ENCODE measurements at regions not wholly inside any gene's neighbourhood (a gene's known extent, or its start where the extent isn't known, plus 50 kb on each side); places are given as distances from the start of the nearest gene placed in this dataset.
A peak's percentile ranks its signal among the peaks of the same experiment; 100 is the strongest.

DNA sequence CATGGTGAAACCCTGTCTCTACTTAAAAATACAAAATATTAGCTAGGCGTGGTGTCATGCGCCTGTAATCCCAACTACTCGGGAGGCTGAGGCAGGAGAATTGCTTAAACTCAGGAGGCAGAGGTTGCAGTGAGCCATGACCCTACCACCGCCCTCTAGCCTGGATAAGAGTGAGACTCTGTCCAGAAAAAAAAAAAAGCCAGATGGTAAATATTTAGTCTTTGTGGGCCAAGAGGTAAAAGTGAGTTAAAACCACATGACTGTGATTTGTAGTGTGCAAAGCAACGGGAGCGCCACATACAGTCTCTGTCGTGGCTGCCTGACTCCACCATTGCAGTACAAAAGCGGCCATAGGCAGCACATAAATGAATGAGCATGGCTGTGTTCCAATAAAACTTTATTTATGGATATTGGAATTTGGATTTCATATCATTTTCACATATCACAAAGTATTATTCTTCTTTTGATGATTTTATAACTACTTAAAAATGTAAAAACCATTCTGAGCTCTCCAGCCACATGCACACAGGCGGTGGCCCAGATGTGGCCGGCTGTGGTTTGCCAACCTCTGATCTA, 51.8 kb upstream of the CASZ1 start:
- no peak for DNase-seq (ENCODE audit: low read depth)

- DNase-seq (ENCODE audit: low read depth) = no peak
Measured at GRCh38 chr1:10850026-10850425, 53.6 kb upstream of the CASZ1 start.

- DNase-seq (ENCODE audit: low read depth) = no peak
Measured at GRCh38 chr1:10851024-10852013, 54.9 kb upstream of the CASZ1 start.

DNA sequence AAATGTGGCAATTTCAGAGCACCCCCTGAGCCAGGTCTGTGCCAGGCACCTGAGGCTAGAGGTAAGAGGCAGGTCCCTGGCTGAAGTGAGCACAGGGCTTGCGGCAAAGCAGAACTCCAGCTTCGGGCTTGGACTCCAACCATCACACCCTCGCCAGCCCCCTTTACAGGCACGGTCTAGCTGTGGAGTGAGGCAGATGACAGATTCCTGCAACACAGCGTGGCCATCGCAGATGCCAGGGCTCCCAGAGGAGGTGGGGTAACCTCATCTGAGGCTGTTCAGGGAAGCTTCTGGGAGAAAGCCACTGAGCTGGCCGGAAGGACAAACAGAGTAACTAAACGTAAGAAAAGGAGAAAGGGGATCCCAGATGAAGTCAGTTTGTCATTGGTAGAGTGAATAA, 55.6 kb upstream of the CASZ1 start:
- DNase-seq (ENCODE audit: low read depth) = no peak

- DNase-seq (ENCODE audit: low read depth) = no peak
Measured at GRCh38 chr1:10852486-10852885, 56.0 kb upstream of the CASZ1 start.

GRCh38 chr1:10852998-10853520, 56.6 kb upstream of the CASZ1 start:
- no peak for DNase-seq (ENCODE audit: low read depth)

DNA sequence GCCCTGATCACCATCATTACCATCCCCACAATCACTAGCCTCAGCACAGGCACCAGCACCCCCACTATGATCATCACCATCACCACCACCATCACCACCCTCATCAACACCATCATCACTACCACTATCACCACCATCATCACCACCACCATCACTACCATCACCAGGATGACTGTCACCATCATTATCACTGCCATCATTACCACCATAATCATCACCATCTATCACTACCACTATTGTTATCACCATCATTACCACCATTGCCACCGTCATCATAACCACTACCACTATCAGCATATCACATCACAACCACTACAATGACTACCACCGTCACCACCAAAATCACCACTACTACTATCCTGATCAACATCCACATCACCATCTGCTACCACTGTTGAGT, 57.3 kb upstream of the CASZ1 start:
- DNase-seq (ENCODE audit: low read depth) = no peak

GRCh38 chr1:10854856-10855459, 58.5 kb upstream of the CASZ1 start:
- DNase-seq (ENCODE audit: low read depth) = no peak

DNA sequence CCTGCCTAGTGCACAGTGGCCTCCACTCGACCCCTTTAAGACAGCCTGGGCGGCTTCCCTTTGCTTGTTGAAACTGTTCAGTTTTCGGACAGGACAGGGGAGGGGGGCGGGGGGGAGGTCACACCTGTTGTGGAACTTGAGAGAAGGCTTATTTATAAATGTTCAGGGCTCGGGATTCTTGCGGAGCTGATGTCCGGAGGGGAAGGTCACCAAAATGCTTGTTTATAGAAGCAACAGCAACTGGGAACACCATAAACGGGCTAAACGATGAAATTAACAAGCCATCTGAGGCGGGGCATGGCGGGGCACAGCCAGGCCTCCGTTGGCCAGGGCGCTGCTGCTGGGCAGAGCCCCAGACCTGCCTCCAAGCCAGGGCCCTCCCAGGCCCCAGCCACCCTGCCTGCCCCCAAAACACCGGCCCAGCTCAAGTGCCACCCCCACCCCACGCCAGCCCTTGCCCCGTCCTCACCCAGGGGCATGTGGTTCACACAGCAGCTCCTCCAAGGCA, 59.8 kb upstream of the CASZ1 start:
- no peak for DNase-seq (ENCODE audit: low read depth)

DNA sequence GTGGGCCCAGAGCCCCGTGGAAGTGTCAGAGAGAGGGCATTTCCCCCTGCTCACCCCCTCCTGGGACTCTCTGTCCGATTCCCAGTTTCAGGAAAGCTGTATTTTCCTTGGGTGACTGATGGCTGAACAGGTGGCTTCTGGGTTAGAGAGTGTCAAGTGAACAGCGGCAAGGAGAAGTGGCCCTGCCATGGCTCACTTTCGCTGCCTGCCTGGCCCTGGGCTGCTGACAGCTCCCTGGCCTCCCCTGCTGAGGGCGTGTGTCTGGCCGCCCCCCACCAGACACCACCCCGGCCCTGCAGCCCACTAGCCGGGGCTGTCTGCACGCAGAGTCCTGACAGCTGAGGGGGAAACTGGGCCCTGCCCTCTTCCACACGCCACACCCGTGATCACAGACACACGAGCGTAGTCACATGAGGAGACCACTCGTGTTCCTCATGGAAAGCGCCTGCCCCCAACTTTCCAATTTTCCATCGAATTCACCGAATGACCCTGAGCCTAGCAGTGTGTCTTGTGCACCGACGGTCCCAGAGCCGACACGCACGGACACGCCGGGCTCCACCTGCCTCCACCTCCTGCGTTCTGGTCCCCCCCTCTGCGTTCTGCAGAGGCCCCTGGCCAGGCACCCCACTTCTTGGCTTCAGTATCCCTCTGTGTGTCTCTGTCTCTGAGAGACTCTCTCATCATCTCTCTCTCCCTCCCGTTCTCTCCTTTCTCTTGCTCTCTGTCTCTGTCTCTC, 60.6 kb upstream of the CASZ1 start:
- no peak for DNase-seq (ENCODE audit: low read depth)

GRCh38 chr1:10857687-10858086, 61.2 kb upstream of the CASZ1 start:
- no peak for DNase-seq (ENCODE audit: low read depth)

- DNase-seq (ENCODE audit: low read depth) = no peak
Measured at GRCh38 chr1:10860218-10860617, 63.8 kb upstream of the CASZ1 start.

- DNase-seq (ENCODE audit: low read depth) = no peak
Measured at GRCh38 chr1:10860682-10861081, 64.2 kb upstream of the CASZ1 start.

DNA sequence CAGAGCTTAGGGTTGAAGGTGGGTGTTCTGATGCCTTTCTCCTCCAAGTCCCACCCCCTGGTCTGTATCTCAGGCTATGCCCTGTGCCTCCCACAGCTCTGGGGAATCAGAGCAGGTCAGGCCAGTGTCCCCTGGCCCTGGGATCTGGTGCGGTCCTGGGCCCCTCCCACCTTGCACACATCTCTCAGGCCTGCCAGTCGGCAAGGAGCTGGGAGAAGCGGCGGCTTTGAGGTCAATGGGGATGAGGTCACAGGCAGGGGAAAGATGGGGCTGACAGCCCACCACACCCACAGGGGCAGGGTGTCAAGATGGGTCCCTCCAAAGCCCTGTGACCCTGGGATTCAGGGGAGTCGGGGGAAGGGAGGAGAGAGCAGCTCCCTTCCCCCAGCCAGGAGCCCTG, 65.4 kb upstream of the CASZ1 start:
- no peak for DNase-seq (ENCODE audit: low read depth)

DNA sequence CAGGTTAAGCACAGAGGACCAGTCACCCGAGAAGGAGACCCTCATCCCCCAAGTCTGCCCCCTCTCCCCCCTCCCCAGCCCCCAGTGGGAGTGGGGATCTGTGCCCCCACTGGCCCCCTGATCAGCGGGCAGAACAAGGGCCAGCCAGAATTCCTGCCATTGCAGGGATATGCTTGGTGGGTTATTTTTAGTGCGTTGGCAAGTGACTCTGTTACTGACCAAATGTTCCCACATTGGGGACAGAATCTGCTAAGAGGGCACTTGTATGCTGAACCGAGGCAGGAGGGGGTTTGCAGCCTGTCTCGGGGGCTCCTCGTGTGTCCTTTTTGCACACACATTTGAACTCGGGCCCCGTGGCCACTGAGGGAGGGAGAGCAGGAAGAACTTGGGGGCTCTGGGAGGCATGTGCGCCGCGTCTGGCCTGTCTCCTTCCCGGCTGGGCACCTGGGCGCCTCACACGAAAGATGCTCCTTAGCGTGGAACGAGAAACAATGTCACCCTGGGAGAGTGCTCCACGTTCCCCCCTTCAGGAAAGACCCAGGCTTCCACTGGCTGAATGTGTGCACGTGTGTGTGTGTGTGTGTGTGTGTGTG, 66.4 kb upstream of the CASZ1 start:
- no peak for DNase-seq (ENCODE audit: low read depth)

DNA sequence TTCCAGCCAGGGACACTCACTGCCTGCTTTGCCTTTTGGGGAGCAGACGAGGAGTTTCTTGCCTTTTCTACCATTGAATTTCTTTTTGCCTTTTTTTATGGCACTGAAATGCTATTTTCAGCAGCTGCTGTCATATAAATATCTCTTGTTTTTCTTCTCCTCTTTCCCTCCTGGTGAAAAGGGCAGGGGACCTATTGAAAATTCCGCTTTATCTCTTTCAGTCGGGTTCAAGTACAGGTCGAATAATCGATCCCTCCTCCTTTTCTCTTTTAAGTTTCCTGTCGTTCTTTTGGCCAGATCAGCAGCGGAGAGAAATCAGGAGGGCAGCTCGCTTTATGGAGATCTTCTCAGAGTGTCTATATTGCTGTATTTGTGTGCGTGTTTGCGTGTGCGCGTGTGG, 67.4 kb upstream of the CASZ1 start:
- DNase-seq (ENCODE audit: low read depth) = no peak

- no peak for DNase-seq (ENCODE audit: low read depth)
Measured at GRCh38 chr1:10864776-10865175, 68.3 kb upstream of the CASZ1 start.

GRCh38 chr1:10865518-10866320, 69.3 kb upstream of the CASZ1 start:
- no peak for DNase-seq (ENCODE audit: low read depth)

DNA sequence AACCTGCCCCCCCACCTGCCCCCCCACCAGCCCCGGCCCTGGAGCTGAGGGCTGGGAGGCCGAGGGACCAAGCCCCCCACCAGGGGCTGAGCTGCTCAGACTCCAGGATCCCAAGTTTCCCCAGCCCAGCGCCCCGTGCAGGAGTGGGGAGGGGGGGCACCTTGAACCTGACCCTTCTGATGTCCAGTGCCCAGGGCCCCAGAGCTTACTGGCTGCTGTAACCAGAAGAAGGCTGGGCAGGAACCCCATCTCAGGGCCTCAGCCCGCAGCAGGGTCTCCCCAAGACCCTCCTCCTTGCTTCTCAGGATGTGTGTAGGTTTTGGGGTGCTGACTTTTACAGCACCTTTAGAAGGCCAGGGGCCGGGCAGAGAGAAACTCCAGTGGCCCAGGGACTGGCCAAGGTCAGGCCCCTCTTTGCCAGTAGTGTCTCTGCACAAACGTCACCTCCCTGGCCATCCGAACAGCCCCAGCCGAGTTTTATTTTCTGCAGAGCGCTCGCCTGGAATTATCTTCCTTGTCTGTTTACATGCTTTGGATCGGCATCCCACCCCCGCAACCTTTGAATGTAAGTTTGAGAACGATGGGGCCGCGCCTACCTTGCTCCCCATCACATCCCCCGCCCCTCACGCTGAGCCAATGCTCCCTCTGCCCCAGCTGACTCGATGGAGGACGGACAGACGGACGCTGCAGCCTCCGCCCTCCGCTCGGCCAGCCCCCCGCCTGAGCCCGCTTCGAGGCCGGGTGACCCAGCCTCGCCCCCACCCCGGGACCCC, 70.1 kb upstream of the CASZ1 start:
- DNase-seq (ENCODE audit: low read depth) = peak; percentile 51

All from Daoy (cell line).